ENCODE measurements at regions not wholly inside any gene's neighbourhood (a gene's known extent, or its start where the extent isn't known, plus 50 kb on each side); places are given as distances from the start of the nearest gene placed in this dataset.

DNA sequence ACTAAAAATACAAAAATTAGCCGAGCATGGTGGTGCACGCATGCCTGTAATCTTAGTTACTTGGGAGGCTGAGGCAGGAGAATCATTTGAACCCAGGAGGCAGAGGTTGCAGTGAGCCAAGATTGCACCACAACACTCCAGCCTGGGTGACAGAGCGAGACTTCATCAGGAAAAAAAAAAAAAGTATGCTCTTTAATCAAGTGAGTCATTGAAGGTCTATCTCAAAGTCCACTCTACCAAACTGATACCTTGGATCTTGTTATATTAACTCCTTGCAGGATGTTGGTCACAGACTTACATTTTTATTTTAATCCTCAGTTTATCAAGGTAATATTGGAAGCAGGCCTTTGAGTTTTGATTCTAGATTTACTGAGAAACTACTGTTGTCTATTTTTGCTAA is 348.7 kb downstream of the COL12A1 start (continued):
- TF ChIP-seq, protein P1, sequence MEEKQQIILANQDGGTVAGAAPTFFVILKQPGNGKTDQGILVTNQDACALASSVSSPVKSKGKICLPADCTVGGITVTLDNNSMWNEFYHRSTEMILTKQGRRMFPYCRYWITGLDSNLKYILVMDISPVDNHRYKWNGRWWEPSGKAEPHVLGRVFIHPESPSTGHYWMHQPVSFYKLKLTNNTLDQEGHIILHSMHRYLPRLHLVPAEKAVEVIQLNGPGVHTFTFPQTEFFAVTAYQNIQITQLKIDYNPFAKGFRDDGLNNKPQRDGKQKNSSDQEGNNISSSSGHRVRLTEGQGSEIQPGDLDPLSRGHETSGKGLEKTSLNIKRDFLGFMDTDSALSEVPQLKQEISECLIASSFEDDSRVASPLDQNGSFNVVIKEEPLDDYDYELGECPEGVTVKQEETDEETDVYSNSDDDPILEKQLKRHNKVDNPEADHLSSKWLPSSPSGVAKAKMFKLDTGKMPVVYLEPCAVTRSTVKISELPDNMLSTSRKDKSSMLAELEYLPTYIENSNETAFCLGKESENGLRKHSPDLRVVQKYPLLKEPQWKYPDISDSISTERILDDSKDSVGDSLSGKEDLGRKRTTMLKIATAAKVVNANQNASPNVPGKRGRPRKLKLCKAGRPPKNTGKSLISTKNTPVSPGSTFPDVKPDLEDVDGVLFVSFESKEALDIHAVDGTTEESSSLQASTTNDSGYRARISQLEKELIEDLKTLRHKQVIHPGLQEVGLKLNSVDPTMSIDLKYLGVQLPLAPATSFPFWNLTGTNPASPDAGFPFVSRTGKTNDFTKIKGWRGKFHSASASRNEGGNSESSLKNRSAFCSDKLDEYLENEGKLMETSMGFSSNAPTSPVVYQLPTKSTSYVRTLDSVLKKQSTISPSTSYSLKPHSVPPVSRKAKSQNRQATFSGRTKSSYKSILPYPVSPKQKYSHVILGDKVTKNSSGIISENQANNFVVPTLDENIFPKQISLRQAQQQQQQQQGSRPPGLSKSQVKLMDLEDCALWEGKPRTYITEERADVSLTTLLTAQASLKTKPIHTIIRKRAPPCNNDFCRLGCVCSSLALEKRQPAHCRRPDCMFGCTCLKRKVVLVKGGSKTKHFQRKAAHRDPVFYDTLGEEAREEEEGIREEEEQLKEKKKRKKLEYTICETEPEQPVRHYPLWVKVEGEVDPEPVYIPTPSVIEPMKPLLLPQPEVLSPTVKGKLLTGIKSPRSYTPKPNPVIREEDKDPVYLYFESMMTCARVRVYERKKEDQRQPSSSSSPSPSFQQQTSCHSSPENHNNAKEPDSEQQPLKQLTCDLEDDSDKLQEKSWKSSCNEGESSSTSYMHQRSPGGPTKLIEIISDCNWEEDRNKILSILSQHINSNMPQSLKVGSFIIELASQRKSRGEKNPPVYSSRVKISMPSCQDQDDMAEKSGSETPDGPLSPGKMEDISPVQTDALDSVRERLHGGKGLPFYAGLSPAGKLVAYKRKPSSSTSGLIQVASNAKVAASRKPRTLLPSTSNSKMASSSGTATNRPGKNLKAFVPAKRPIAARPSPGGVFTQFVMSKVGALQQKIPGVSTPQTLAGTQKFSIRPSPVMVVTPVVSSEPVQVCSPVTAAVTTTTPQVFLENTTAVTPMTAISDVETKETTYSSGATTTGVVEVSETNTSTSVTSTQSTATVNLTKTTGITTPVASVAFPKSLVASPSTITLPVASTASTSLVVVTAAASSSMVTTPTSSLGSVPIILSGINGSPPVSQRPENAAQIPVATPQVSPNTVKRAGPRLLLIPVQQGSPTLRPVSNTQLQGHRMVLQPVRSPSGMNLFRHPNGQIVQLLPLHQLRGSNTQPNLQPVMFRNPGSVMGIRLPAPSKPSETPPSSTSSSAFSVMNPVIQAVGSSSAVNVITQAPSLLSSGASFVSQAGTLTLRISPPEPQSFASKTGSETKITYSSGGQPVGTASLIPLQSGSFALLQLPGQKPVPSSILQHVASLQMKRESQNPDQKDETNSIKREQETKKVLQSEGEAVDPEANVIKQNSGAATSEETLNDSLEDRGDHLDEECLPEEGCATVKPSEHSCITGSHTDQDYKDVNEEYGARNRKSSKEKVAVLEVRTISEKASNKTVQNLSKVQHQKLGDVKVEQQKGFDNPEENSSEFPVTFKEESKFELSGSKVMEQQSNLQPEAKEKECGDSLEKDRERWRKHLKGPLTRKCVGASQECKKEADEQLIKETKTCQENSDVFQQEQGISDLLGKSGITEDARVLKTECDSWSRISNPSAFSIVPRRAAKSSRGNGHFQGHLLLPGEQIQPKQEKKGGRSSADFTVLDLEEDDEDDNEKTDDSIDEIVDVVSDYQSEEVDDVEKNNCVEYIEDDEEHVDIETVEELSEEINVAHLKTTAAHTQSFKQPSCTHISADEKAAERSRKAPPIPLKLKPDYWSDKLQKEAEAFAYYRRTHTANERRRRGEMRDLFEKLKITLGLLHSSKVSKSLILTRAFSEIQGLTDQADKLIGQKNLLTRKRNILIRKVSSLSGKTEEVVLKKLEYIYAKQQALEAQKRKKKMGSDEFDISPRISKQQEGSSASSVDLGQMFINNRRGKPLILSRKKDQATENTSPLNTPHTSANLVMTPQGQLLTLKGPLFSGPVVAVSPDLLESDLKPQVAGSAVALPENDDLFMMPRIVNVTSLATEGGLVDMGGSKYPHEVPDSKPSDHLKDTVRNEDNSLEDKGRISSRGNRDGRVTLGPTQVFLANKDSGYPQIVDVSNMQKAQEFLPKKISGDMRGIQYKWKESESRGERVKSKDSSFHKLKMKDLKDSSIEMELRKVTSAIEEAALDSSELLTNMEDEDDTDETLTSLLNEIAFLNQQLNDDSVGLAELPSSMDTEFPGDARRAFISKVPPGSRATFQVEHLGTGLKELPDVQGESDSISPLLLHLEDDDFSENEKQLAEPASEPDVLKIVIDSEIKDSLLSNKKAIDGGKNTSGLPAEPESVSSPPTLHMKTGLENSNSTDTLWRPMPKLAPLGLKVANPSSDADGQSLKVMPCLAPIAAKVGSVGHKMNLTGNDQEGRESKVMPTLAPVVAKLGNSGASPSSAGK (IDR thresholded peaks at IDR 0.05) = no peak
- TF ChIP-seq, protein P2, sequence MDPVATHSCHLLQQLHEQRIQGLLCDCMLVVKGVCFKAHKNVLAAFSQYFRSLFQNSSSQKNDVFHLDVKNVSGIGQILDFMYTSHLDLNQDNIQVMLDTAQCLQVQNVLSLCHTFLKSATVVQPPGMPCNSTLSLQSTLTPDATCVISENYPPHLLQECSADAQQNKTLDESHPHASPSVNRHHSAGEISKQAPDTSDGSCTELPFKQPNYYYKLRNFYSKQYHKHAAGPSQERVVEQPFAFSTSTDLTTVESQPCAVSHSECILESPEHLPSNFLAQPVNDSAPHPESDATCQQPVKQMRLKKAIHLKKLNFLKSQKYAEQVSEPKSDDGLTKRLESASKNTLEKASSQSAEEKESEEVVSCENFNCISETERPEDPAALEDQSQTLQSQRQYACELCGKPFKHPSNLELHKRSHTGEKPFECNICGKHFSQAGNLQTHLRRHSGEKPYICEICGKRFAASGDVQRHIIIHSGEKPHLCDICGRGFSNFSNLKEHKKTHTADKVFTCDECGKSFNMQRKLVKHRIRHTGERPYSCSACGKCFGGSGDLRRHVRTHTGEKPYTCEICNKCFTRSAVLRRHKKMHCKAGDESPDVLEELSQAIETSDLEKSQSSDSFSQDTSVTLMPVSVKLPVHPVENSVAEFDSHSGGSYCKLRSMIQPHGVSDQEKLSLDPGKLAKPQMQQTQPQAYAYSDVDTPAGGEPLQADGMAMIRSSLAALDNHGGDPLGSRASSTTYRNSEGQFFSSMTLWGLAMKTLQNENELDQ (CRISPR knock-in tag; IDR thresholded peaks at IDR 0.05; ENCODE audit: borderline replicate concordance) = no peak
- TF ChIP-seq SMARCA5 (IDR thresholded peaks at IDR 0.05) = no peak
- TF ChIP-seq LEF1 (IDR thresholded peaks at IDR 0.05) = no peak
- TF ChIP-seq TCF7 (IDR thresholded peaks at IDR 0.05; ENCODE audit: borderline replicate concordance) = no peak
- TF ChIP-seq, protein P3, sequence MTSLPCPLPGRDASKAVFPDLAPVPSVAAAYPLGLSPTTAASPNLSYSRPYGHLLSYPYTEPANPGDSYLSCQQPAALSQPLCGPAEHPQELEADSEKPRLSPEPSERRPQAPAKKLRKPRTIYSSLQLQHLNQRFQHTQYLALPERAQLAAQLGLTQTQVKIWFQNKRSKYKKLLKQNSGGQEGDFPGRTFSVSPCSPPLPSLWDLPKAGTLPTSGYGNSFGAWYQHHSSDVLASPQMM (CRISPR knock-in tag; IDR thresholded peaks at IDR 0.05) = no peak
- TF ChIP-seq, protein P4, sequence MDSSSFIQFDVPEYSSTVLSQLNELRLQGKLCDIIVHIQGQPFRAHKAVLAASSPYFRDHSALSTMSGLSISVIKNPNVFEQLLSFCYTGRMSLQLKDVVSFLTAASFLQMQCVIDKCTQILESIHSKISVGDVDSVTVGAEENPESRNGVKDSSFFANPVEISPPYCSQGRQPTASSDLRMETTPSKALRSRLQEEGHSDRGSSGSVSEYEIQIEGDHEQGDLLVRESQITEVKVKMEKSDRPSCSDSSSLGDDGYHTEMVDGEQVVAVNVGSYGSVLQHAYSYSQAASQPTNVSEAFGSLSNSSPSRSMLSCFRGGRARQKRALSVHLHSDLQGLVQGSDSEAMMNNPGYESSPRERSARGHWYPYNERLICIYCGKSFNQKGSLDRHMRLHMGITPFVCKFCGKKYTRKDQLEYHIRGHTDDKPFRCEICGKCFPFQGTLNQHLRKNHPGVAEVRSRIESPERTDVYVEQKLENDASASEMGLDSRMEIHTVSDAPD (CRISPR knock-in tag; IDR thresholded peaks at IDR 0.05) = no peak

Measured in K562 (cell line).